Activated naive CD4-positive, alpha-beta T cell treated with anti-CD3 and anti-CD28 coated beads, Interleukin-2, amount 10 ng/mL, durations not matched to agents 7 days and 5 days (primary cell): ENCODE measurements at regions not wholly inside any gene's neighbourhood (a gene's known extent, or its start where the extent isn't known, plus 50 kb on each side); places are given as distances from the start of the nearest gene placed in this dataset.

Source experiments
- CTCF ChIA-PET: fragments of 350-600 bp; sonication (Branson Sonifier 250); formaldehyde crosslinking; loops from one replicate; lab custom pipeline; 2021; ENCODE audit warnings: antibody characterized with exemption; lab: Charles Lee
- DNase-seq: peaks from one replicate; pipeline ENCODE4 v3.0.0-alpha.2; 2020
- H3K27ac Mint-ChIP-seq: one replicate; pipeline ENCODE4 v1.8.0; 2021; ENCODE audit warnings: mild to moderate bottlenecking, moderate library complexity, mixed read lengths
- H3K27me3 Mint-ChIP-seq: one replicate; pipeline ENCODE4 v1.8.0; 2021; ENCODE audit warnings: mild to moderate bottlenecking, mixed read lengths
- H3K36me3 Mint-ChIP-seq: one replicate; pipeline ENCODE4 v1.8.0; 2021; ENCODE audit warnings: mixed read lengths
- H3K4me1 Mint-ChIP-seq: one replicate; pipeline ENCODE4 v1.8.0; 2021; ENCODE audit warnings: mixed read lengths
- H3K4me3 Mint-ChIP-seq: one replicate; pipeline ENCODE4 v1.8.0; 2021; ENCODE audit warnings: mild to moderate bottlenecking, moderate library complexity, mixed read lengths
- H3K9me3 Mint-ChIP-seq: one replicate; pipeline ENCODE4 v1.8.0; 2021; ENCODE audit warnings: mixed read lengths

DNA sequence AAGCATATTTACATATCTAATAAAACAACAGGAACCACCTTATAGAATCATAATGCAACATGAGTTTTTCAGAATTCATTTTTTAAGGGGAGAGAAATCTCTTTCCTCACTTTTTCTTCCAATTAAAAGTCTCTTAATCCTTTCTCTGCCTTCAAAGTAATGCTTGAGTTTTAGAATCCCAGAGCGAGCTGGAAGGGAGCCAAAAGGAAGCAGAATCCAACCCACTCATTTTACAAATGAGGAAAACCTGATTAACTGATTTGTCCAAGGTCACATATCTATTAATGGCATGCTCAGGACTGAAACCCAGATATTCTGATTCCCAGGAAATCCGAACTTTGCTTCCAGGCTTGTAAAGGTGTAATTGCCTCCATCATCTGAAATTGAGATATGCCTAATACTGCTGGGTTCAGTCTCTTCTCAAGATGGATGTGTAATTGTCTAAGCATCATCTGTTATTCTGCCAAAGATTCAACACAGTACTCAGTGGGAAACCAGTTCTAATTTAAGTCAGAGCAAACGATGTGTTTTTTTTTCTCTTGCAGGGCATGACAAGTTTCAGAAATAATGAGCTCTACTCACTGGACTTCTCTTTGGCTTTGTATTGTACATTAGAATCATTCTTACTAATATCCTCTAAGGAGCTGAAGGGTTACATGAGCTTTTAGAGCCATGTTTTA is 481.4 kb upstream of the CFAP20DC start:
- DNase-seq, result no peak
- Mint-ChIP-seq H3K27ac (no peak overlapping the region), H3K9me3 (no peaks in the 10 kb centered on the region), H3K4me3 (no peak overlapping the region), H3K36me3 (peaks cover under 1% of the 10 kb centered on the region), H3K27me3 (no peaks in the 10 kb centered on the region), H3K4me1 (peaks cover 6% of the 10 kb centered on the region)
- CTCF ChIA-PET, result interaction anchor here (0.6 kb wide), 1 partner anchor 14 kb away, joined by 3 read pairs; no protein-coding TSS in a partner anchor

DNA sequence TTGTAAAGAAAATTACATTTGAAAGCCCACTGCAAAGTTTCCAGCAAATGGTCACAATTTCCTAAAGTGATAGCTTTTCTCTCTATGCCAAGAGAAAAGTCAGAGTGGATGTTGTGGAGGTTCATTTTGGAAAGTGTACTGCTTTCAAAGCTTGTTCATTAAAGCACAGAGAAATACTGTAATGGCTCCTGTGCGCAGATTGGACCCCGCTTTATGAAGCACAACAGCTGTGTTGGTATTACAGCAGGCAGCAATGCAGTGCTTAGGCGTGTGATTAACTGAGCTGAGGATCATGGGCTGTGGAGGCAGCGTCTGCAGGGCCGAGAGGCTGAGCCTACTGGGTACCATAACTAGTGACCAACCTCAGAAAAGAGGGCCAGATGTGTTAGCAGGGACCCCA is 478.4 kb upstream of the CFAP20DC start:
- H3K9me3 Mint-ChIP-seq, result peaks cover 7% of the 10 kb centered on the region
- DNase-seq, result no peak
- no peaks in the 10 kb centered on the region for H3K27me3 Mint-ChIP-seq
- H3K4me1 Mint-ChIP-seq, result peaks cover 6% of the 10 kb centered on the region
- H3K27ac Mint-ChIP-seq, result no peak overlapping the region
- peaks cover 1% of the 10 kb centered on the region for H3K36me3 Mint-ChIP-seq
- no peak overlapping the region for H3K4me3 Mint-ChIP-seq
- CTCF ChIA-PET, result interaction anchor here (1.0 to 1.4 kb wide), 2 partner anchors 8 to 26 kb away, joined by 4 read pairs; no protein-coding TSS in a partner anchor

DNA sequence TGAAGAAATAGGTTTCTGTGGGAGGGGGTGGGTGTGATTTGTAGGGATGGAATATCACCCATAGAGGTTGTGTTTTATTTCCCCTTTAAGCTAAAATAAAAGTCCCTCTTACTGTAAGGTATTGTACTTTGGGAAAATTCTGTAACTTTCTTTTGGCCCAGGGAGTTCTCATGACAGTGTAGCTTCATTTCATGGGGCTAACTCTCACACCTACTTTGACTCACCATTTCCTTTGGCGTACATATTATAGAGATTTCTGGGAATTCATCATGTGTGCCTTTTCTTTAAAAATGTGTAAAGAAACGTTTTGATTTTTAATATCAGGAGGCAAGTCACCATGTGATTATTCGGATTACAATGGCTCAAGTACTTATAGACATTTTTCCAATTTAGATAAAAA is 477.7 kb upstream of the CFAP20DC start:
- Mint-ChIP-seq H3K36me3 (peaks cover 1% of the 10 kb centered on the region), H3K27ac (no peak overlapping the region), H3K4me1 (peaks cover 6% of the 10 kb centered on the region), H3K4me3 (no peak overlapping the region), H3K27me3 (no peaks in the 10 kb centered on the region), H3K9me3 (peaks cover 7% of the 10 kb centered on the region)
- CTCF ChIA-PET, result interaction anchor here (0.7 to 1.4 kb wide), 2 partner anchors 9 to 47 kb away, joined by 3 to 4 read pairs; no protein-coding TSS in a partner anchor
- DNase-seq, result no peak

DNA sequence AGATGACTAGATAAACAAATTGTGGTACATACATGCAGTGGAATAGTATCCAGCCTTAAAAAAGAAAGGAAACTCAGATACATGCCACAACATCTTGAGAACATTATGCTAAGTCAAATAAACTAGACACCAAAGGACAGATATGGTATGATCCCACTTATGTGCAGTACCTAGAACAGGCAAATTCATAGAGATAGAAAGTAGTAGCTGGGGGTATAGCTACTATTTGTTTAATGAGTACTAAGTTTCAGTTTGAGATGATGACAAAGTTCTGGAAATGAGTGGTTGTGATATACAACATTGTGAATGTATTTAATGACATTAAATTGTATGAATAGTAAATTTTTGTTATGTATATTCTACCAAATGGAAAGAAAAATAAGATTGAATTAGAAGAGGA is 477.2 kb upstream of the CFAP20DC start:
- DNase-seq, result no peak
- Mint-ChIP-seq H3K27me3 (no peaks in the 10 kb centered on the region), H3K9me3 (peaks cover 7% of the 10 kb centered on the region), H3K27ac (no peak overlapping the region), H3K4me1 (peaks cover 6% of the 10 kb centered on the region), H3K36me3 (peaks cover 1% of the 10 kb centered on the region), H3K4me3 (no peak overlapping the region)
- CTCF ChIA-PET, result interaction anchor here (0.7 to 1.4 kb wide), 2 partner anchors 9 to 48 kb away, joined by 3 to 4 read pairs; no protein-coding TSS in a partner anchor

DNA sequence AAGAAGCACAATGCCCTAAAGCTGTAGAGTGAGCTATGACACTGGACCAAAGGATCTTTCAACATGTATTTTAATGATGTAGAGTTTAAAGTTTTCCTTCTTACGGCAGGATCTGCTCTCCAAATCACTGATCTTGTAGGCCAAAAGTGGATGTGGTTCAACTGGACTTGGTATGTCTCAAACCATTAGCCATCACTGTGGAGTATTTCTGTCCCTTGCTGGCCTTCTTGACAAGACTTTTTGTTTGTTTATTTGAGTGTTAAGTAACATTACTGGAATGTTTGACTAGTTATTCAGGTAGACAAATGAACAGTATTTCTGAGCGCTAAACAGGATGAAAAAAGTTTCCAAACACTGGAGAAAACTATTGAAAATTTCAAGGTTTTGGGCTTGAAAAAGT is 472.7 kb upstream of the CFAP20DC start:
- peaks cover 5% of the 10 kb centered on the region for H3K4me1 Mint-ChIP-seq
- no peaks in the 10 kb centered on the region for H3K27me3 Mint-ChIP-seq
- no peak overlapping the region for H3K4me3 Mint-ChIP-seq
- H3K9me3 Mint-ChIP-seq, result peaks cover 7% of the 10 kb centered on the region
- CTCF ChIA-PET, result interaction anchor here (0.7 kb wide), 1 partner anchor 234 kb away, joined by 4 read pairs; no protein-coding TSS in a partner anchor
- DNase-seq, result no peak
- no peak overlapping the region for H3K27ac Mint-ChIP-seq
- peaks cover 1% of the 10 kb centered on the region for H3K36me3 Mint-ChIP-seq

DNA sequence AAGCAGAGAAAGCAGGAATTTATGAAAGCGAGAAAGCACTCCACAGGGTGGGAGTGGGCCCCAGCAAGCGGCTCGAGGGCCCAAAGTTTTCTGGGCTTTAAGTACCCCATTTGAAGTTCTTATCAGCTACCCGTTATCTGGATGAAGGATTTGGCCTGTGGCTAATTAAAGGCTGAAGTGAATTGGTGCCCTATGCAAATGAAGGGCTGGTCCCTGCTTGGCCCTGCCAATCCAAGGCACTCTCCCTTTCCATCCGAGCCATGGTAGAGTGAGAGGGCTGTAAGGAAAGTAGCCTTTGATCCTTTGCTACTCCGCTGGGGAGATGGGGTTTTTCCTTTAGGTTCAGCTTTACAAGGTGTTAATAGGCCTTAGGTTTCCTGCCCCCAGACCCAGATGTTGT is 469.3 kb upstream of the CFAP20DC start:
- CTCF ChIA-PET, result no interaction called here
- H3K4me3 Mint-ChIP-seq, result no peak overlapping the region
- no peaks in the 10 kb centered on the region for H3K4me1 Mint-ChIP-seq
- no peak for DNase-seq
- H3K36me3 Mint-ChIP-seq, result no peaks in the 10 kb centered on the region
- no peak overlapping the region for H3K27ac Mint-ChIP-seq
- H3K27me3 Mint-ChIP-seq, result no peaks in the 10 kb centered on the region
- no peaks in the 10 kb centered on the region for H3K9me3 Mint-ChIP-seq

DNA sequence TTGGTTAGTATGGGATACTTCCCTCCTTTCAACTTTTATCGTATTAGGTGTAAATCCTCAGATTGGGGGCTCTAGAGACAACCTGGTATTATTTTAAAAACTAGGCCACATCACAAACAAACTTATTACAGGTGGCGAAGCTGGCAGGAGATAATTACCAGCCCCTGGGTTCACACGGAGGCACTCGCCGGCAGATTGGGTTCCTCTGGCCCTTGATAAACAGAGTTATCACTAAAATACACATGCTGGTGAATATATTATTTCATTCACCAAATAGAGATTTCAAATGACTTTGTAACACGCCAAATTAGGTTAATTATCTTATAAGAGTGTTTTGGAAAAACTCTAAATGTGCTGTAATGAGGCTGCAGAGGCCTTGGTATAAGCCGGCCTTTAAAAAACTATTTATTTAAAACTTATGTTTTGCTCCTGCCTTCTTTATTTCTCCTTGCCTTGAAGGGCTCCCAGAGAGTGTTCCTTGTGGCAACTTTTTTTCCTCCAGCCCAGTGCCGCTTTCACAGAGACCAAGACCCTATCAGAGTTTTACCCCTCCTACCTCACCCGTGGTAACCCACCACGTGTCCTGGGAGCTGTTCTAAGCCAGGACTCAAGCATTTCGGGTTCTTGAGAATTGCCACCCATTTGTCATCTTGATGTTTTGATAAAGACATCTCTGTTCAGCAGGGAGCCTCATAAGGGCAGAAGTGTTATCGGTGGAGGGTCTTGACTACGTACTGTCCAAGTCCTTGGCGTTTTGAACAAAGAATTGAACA is 468.6 kb upstream of the CFAP20DC start:
- no peak overlapping the region for H3K27ac Mint-ChIP-seq
- H3K36me3 Mint-ChIP-seq, result no peaks in the 10 kb centered on the region
- no peaks in the 10 kb centered on the region for H3K27me3 Mint-ChIP-seq
- no peaks in the 10 kb centered on the region for H3K4me1 Mint-ChIP-seq
- DNase-seq, result no peak
- no peak overlapping the region for H3K4me3 Mint-ChIP-seq
- CTCF ChIA-PET, result no interaction called here
- no peaks in the 10 kb centered on the region for H3K9me3 Mint-ChIP-seq

DNA sequence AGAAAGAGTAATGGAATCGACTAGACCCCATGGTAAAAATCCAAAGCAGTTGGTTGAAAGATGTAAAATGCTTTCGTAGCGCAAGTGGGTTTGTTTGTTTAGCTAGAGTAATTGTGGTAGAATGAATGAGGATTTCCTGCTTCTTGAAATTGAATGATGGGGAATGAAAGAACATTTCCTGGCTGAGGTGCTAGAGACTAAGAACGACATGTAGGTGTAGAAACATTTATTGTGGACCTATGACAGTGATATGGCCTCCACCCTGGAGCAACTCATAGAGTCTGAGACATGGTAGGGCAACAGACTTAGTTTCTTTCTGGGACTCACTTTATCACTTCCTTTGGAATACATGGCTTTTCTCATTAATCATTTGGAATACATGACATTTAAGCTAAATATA is 467.6 kb upstream of the CFAP20DC start:
- Mint-ChIP-seq H3K27ac (no peak overlapping the region), H3K4me1 (no peaks in the 10 kb centered on the region), H3K27me3 (peaks cover 5% of the 10 kb centered on the region), H3K4me3 (no peak overlapping the region), H3K36me3 (no peaks in the 10 kb centered on the region), H3K9me3 (no peaks in the 10 kb centered on the region)
- CTCF ChIA-PET, result interaction anchor here (1.0 kb wide), 1 partner anchor 13 kb away, joined by 3 read pairs; no protein-coding TSS in a partner anchor
- DNase-seq, result no peak

DNA sequence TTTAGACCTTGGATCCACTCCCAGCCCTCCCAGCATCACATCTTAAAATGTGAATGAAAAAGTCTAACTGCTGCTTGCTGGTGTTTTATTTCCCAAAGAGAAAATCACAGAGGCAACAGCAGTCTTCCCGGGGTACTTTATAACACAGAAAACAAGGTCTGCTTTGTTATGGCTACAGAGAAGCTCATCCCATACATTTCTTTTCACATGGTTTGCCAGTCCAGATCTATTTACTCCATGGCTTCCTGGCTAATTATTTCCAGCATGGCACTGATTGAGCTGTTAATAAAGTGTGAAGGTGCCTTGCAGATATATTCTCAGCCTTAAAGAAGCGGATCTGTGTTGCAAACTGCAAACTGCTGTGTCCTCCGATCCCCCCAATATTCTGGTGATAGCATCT is 466.1 kb upstream of the CFAP20DC start:
- no peak overlapping the region for H3K27ac Mint-ChIP-seq
- H3K9me3 Mint-ChIP-seq, result no peaks in the 10 kb centered on the region
- CTCF ChIA-PET, result no interaction called here
- H3K36me3 Mint-ChIP-seq, result no peaks in the 10 kb centered on the region
- H3K4me1 Mint-ChIP-seq, result no peaks in the 10 kb centered on the region
- no peak for DNase-seq
- no peak overlapping the region for H3K4me3 Mint-ChIP-seq
- H3K27me3 Mint-ChIP-seq, result peaks cover 5% of the 10 kb centered on the region

DNA sequence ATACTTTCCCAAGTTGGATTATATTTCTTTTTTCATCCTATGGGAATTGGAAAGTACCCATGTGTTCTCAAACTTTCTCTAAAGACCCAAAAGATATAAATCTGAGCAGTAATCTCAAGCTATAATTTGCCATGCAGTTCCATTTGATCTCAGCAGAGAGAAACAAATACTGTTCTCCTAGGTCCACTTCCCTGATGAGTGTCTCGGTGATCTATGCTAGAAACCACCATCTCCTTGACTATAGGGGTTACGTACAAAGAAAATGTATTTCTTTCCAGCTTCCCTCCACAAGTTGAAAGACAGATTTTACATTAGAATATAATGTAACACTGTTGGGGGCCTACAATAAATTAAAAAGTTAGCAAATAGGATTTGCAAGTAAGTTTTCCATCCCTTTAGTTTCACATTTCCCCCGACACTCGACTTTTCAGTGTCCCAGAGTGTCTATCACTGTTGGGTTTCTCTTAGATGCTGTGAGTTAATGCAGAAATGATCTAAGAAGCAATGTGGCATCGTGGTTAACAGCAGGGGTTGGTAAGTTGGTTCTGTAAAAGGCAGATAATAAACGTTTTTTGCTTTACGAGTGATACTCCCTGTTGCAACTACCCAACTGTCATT is 465.1 kb upstream of the CFAP20DC start:
- H3K4me1 Mint-ChIP-seq, result no peaks in the 10 kb centered on the region
- no peaks in the 10 kb centered on the region for H3K36me3 Mint-ChIP-seq
- no peak for DNase-seq
- H3K4me3 Mint-ChIP-seq, result no peak overlapping the region
- no peaks in the 10 kb centered on the region for H3K9me3 Mint-ChIP-seq
- peaks cover 5% of the 10 kb centered on the region for H3K27me3 Mint-ChIP-seq
- H3K27ac Mint-ChIP-seq, result no peak overlapping the region
- CTCF ChIA-PET, result no interaction called here

DNA sequence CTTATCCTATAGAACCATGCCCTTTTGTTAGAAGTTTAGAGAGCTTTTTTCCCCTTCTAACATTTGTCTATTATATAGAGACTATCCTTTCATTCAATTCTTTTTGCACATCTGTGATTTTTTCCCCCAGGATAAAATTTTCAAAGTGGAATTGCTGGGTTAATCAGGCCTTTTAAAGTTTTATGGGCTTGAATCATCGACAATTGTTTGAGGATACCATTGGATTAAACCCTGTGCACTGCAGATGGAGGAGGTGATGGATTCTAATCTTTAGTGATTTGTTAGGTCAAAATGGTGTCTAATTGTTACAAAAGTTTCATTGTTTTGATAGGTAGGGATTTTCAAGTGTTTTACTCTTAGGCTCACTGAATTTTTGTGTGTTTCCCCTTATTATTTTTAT is 463.7 kb upstream of the CFAP20DC start:
- no peak for DNase-seq
- Mint-ChIP-seq H3K4me3 (no peak overlapping the region), H3K9me3 (no peaks in the 10 kb centered on the region), H3K27me3 (peaks cover 5% of the 10 kb centered on the region), H3K36me3 (no peaks in the 10 kb centered on the region), H3K4me1 (no peaks in the 10 kb centered on the region), H3K27ac (no peak overlapping the region)
- CTCF ChIA-PET, result no interaction called here

DNA sequence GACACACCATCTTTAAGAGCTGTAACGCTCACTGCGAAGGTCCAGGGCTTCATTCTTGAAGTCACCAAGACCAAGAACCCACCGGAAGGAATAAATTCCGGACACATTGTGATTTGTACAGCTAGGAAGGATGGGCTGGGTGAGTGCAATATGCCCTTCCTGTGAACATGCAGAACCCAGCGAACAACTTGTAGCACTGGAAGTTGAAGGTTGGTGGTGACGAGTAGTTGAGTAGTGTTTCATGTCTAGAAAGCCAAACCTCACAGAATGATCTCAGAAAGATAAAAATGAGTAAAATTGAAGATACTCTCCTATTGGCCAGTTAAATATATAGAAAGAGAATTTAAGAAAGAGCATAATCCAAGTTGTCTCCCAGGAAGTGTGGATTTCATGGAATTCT is 462.2 kb upstream of the CFAP20DC start:
- Mint-ChIP-seq H3K4me3 (no peak overlapping the region), H3K4me1 (no peaks in the 10 kb centered on the region), H3K27ac (no peak overlapping the region), H3K27me3 (peaks cover 5% of the 10 kb centered on the region), H3K9me3 (no peaks in the 10 kb centered on the region), H3K36me3 (no peaks in the 10 kb centered on the region)
- no peak for DNase-seq
- CTCF ChIA-PET, result no interaction called here

DNA sequence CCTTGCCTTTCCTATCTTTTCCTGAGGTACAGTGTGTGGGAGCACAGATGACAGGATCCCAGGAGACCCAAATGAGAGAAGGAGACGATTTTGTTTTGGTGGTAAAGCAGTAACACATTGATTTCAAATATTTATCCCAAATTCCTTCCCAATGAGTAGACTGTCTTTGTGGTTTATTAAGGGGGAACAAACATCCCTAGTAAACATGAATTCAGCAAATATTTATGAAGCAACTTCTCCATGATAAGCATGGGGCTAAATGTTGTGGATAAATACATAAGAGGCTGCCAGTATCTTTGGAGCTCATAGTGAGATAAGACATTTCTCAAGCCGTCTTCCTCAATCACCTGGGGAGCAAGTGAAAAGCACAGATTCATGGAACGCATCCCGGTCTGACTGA is 460.8 kb upstream of the CFAP20DC start:
- Mint-ChIP-seq H3K4me3 (no peak overlapping the region), H3K36me3 (no peaks in the 10 kb centered on the region), H3K27me3 (peaks cover 5% of the 10 kb centered on the region), H3K4me1 (no peaks in the 10 kb centered on the region), H3K9me3 (no peaks in the 10 kb centered on the region), H3K27ac (no peak overlapping the region)
- DNase-seq, result no peak
- CTCF ChIA-PET, result no interaction called here

DNA sequence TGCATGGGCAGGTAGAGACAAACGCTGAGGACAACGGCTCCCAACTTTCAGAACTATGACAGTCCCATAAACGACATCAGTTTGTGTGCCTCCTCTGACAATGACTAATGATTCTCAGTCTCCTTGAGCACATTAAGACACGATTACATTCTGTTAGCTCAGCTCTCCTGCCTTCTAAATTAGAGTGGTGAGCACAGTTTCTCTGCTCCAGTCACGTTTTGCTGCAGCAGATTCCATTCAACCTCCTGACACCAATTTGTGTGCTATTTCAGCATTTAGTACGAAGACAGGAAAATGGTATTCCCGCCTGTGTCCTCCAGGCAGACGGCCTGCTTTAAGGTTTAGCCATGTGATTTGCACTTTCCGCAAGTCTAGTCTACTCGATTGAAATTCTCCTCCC is 458.4 kb upstream of the CFAP20DC start:
- no peaks in the 10 kb centered on the region for H3K4me1 Mint-ChIP-seq
- no peak overlapping the region for H3K27ac Mint-ChIP-seq
- peaks cover 3% of the 10 kb centered on the region for H3K36me3 Mint-ChIP-seq
- CTCF ChIA-PET, result no interaction called here
- H3K9me3 Mint-ChIP-seq, result peaks cover 3% of the 10 kb centered on the region
- no peak for DNase-seq
- peaks cover 5% of the 10 kb centered on the region for H3K27me3 Mint-ChIP-seq
- no peak overlapping the region for H3K4me3 Mint-ChIP-seq
